HEK293T (cell line): ENCODE measurements at regions not wholly inside any gene's neighbourhood (a gene's known extent, or its start where the extent isn't known, plus 50 kb on each side); places are given as distances from the start of the nearest gene placed in this dataset.

Source experiments
- ARNT ChIP-seq: fragments of 450-650 bp; IDR thresholded peaks from 2 replicates; pipeline ENCODE4 v1.6.1; 2017; ENCODE audit warnings: mild to moderate bottlenecking
- BHLHE40 ChIP-seq: fragments of 450-650 bp; IDR thresholded peaks from 2 replicates; pipeline ENCODE4 v1.6.1; 2016; ENCODE audit warnings: mild to moderate bottlenecking, moderate library complexity, borderline replicate concordance
- CTBP1 ChIP-seq: fragments of 450-650 bp; IDR thresholded peaks from 2 replicates; pipeline ENCODE4 v1.6.1; 2016; ENCODE audit warnings: borderline replicate concordance
- FOXK2 ChIP-seq: fragments of 450-650 bp; IDR thresholded peaks from 2 replicates; pipeline ENCODE4 v1.6.1; 2016; ENCODE audit warnings: mild to moderate bottlenecking
- FOXM1 ChIP-seq: fragments of 450-650 bp; IDR thresholded peaks from 2 replicates; pipeline ENCODE4 v1.6.1; 2017; ENCODE audit warnings: mild to moderate bottlenecking, borderline replicate concordance
- HDGF ChIP-seq: fragments of 450-650 bp; IDR thresholded peaks from 2 replicates; pipeline ENCODE4 v1.6.1; 2017; ENCODE audit warnings: antibody characterized with exemption, borderline replicate concordance
- L3MBTL2 ChIP-seq: fragments of 450-650 bp; conservative IDR thresholded peaks from 2 replicates; pipeline ENCODE4 v1.6.1; 2016; ENCODE audit warnings: mild to moderate bottlenecking
- SP1 ChIP-seq: fragments of 450-650 bp; IDR thresholded peaks from 2 replicates; pipeline ENCODE4 v1.6.1; 2017
- SUZ12 ChIP-seq: fragments of 450-650 bp; IDR thresholded peaks from 2 replicates; pipeline ENCODE4 v1.6.1; 2016; ENCODE audit warnings: mild to moderate bottlenecking
- TARDBP ChIP-seq: fragments of 450-650 bp; IDR thresholded peaks from 2 replicates; pipeline ENCODE4 v1.6.1; 2016
- ZNF384 ChIP-seq: fragments of 450-650 bp; IDR thresholded peaks from 2 replicates; pipeline ENCODE4 v1.6.1; 2016
- TF ChIP-seq, protein P1 (sequence below): fragments of 450-650 bp; IDR thresholded peaks from 2 replicates; pipeline ENCODE4 v1.6.1; 2016

DNA sequence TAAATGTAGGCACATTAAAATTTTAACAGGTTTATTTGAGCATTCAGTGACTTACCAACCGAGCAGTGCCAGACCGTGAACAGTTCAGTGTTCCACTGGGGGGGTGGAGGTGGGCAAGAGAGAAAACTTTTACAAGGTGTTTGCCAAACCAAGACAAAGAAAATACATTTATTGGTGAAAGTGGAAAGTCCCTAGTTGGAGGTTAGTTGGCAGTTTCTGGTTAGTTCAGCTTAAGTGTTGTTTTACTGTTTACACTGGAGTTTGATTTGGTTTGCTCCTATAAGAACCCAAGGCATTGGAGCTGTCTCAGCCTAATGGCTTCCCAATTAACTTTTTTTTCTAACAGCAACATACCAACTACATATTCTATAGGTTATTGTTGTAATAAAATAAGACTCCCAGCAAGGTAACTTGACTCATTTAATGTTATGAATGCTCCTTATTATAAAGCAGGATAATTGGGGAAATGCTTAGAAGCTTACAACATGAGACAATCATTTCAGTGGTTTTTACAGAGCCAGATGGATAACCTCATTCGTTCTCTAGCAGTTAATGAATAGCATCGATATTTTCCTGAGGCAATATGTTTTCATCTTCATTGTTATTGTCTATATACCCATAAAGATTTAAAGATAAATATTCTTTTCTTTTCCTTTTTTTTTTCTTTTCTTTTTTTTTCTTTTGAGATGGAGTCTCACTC is 115.8 kb downstream of the ETNK1 start:
- no peak for TF ChIP-seq SUZ12
- TF ChIP-seq, protein P1, sequence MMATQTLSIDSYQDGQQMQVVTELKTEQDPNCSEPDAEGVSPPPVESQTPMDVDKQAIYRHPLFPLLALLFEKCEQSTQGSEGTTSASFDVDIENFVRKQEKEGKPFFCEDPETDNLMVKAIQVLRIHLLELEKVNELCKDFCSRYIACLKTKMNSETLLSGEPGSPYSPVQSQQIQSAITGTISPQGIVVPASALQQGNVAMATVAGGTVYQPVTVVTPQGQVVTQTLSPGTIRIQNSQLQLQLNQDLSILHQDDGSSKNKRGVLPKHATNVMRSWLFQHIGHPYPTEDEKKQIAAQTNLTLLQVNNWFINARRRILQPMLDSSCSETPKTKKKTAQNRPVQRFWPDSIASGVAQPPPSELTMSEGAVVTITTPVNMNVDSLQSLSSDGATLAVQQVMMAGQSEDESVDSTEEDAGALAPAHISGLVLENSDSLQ, result no peak
- no peak for TF ChIP-seq L3MBTL2
- TF ChIP-seq BHLHE40, result no peak
- TF ChIP-seq FOXK2, result no peak
- TF ChIP-seq ARNT, result no peak
- TF ChIP-seq FOXM1, result no peak
- no peak for TF ChIP-seq SP1
- TF ChIP-seq TARDBP, result no peak
- no peak for TF ChIP-seq CTBP1
- no peak for TF ChIP-seq ZNF384
- TF ChIP-seq HDGF, result no peak
